ENCODE measurements at regions not wholly inside any gene's neighbourhood (a gene's known extent, or its start where the extent isn't known, plus 50 kb on each side); places are given as distances from the start of the nearest gene placed in this dataset.

GRCh38 chr4:117777721-117778120, 256.6 kb upstream of the NDST3 start:
- TF ChIP-seq SUZ12 (IDR thresholded peaks at IDR 0.05) = no peak
- no peak for TF ChIP-seq FOXM1 (IDR thresholded peaks at IDR 0.05; ENCODE audit: borderline replicate concordance)
- no peak for TF ChIP-seq BHLHE40 (IDR thresholded peaks at IDR 0.05; ENCODE audit: borderline replicate concordance)
- no peak for TF ChIP-seq HDGF (IDR thresholded peaks at IDR 0.05; ENCODE audit: borderline replicate concordance)
- no peak for TF ChIP-seq ELF4 (IDR thresholded peaks at IDR 0.05)
- no peak for TF ChIP-seq ZNF384 (IDR thresholded peaks at IDR 0.05)
- no peak for TF ChIP-seq SP1 (IDR thresholded peaks at IDR 0.05)
- no peak for TF ChIP-seq LEF1 (IDR thresholded peaks at IDR 0.05; ENCODE audit: borderline replicate concordance)
- no peak for TF ChIP-seq TARDBP (IDR thresholded peaks at IDR 0.05)

Data from HEK293T (cell line).